ENCODE measurements at regions not wholly inside any gene's neighbourhood (a gene's known extent, or its start where the extent isn't known, plus 50 kb on each side); places are given as distances from the start of the nearest gene placed in this dataset.

DNA sequence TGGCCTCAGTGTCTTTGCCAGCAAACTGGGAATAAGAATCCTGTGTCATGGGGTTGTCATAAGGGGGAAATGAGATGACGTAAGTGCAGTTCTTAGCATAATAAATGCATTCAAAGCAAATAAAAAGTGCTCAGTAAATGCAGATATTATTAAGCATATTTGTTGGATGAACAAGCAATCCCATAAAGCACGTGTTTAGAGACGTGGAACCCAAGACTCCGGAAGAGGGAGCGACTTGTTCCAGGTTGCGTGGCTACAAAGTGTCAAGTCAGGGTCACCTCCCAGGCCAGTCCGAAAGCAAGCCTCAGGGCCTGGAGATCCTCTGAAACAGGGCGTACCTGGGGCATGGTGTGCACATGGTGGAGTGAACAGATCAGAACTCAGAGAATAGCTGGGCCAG, 58.0 kb upstream of the LAPTM5 start:
- TF ChIP-seq, protein P1, sequence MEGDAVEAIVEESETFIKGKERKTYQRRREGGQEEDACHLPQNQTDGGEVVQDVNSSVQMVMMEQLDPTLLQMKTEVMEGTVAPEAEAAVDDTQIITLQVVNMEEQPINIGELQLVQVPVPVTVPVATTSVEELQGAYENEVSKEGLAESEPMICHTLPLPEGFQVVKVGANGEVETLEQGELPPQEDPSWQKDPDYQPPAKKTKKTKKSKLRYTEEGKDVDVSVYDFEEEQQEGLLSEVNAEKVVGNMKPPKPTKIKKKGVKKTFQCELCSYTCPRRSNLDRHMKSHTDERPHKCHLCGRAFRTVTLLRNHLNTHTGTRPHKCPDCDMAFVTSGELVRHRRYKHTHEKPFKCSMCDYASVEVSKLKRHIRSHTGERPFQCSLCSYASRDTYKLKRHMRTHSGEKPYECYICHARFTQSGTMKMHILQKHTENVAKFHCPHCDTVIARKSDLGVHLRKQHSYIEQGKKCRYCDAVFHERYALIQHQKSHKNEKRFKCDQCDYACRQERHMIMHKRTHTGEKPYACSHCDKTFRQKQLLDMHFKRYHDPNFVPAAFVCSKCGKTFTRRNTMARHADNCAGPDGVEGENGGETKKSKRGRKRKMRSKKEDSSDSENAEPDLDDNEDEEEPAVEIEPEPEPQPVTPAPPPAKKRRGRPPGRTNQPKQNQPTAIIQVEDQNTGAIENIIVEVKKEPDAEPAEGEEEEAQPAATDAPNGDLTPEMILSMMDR (IDR thresholded peaks at IDR 0.05; ENCODE audit: low read depth, low read length) = no peak
- DNase-seq (ENCODE audit: low read depth in 1 of 2, low spot score in 1 of 2) = no peak
- Histone ChIP-seq H3K4me3 (no peak overlapping the region), H3K36me3 (no peaks in the 10 kb centered on the region), H3K4me1 (ENCODE audit: low read depth) (peaks cover 16% of the 10 kb centered on the region), H3K27me3 (peaks cover 5% of the 10 kb centered on the region), H3K27ac (no peak overlapping the region), H3K9me3 (ENCODE audit: low read depth) (no peaks in the 10 kb centered on the region)

DNA sequence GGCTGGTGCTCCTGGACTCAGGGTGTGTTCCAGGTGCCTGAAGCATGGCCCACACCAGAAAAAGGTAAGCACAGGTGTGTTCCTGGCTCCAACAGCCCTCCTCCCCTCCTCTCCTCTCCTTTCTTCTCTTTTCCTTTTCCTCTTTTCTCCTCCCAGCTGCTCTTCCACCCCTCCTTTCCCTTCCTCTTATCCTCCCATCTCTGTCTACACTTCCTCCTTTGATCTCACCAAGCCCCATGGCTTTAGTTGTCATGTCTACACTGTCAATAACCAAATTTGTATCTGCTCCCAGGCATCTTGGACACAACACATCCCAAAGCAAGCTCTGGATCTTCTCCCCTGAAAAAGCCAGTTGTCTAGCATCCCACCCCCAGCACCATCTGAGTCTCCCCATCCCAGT, 56.7 kb upstream of the LAPTM5 start:
- DNase-seq (ENCODE audit: low read depth in 1 of 2, low spot score in 1 of 2) = no peak
- H3K4me1 ChIP-seq (ENCODE audit: low read depth) = peaks cover 27% of the 10 kb centered on the region
- H3K4me3 ChIP-seq = no peak overlapping the region
- no peaks in the 10 kb centered on the region for H3K9me3 ChIP-seq (ENCODE audit: low read depth)
- H3K27me3 ChIP-seq = peaks cover 5% of the 10 kb centered on the region
- TF ChIP-seq, protein P1 (IDR thresholded peaks at IDR 0.05; ENCODE audit: low read depth, low read length) = no peak
- no peak overlapping the region for H3K27ac ChIP-seq
- no peaks in the 10 kb centered on the region for H3K36me3 ChIP-seq

DNA sequence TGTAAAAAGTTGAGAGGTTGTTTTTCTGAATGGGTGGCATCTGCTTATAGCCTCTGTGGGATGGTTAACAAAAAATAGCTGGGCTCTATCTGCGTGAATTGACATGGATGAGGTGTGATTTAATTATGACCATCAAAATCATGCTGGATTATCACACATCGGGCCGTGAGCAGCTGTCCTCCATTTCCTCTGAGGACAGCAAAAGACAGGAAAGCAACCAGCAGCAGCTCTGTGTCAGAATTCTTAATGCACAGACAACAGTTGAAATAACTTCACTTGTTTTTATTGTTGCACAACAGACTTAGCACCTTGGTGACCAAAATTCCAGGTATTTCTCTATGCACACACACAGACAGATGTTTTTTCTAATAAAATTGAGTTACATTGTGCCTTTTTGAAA, 54.5 kb upstream of the LAPTM5 start:
- H3K4me1 ChIP-seq (ENCODE audit: low read depth) = peaks cover 32% of the 10 kb centered on the region

DNA sequence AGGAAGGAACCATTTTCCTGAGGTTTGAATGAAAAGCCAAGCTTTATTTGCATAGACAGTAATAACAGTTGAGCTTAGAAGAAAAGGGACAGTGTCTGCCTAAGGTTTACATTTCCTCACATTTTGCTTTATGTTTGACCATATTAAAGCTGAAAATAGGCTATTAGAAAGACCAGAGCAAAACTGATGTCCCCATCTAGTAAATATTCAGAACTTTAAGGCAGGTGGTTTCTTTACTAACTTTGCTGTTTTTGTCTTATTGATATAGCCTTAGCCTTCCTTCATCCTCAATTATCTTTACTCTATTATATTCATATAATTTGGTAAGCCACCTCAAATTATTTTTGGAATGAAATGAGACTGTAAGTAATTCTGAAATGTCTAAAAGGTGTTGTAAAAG, 53.6 kb upstream of the LAPTM5 start:
- DNase-seq (ENCODE audit: low read depth in 1 of 2, low spot score in 1 of 2) = no peak
- TF ChIP-seq, protein P1 (IDR thresholded peaks at IDR 0.05; ENCODE audit: low read depth, low read length) = no peak
- Histone ChIP-seq H3K4me1 (ENCODE audit: low read depth) (peaks cover 23% of the 10 kb centered on the region), H3K36me3 (no peaks in the 10 kb centered on the region), H3K27ac (no peak overlapping the region), H3K4me3 (no peak overlapping the region), H3K9me3 (ENCODE audit: low read depth) (no peaks in the 10 kb centered on the region), H3K27me3 (peaks cover 5% of the 10 kb centered on the region)

More for the DNA sequence above, 54.5 kb upstream of the LAPTM5 start:
- TF ChIP-seq, protein P1 (IDR thresholded peaks at IDR 0.05; ENCODE audit: low read depth, low read length) = no peak
- Histone ChIP-seq H3K36me3 (no peaks in the 10 kb centered on the region), H3K9me3 (ENCODE audit: low read depth) (no peaks in the 10 kb centered on the region), H3K4me3 (no peak overlapping the region), H3K27me3 (peaks cover 5% of the 10 kb centered on the region), H3K27ac (no peak overlapping the region)
- DNase-seq (ENCODE audit: low read depth in 1 of 2, low spot score in 1 of 2) = no peak

DNA sequence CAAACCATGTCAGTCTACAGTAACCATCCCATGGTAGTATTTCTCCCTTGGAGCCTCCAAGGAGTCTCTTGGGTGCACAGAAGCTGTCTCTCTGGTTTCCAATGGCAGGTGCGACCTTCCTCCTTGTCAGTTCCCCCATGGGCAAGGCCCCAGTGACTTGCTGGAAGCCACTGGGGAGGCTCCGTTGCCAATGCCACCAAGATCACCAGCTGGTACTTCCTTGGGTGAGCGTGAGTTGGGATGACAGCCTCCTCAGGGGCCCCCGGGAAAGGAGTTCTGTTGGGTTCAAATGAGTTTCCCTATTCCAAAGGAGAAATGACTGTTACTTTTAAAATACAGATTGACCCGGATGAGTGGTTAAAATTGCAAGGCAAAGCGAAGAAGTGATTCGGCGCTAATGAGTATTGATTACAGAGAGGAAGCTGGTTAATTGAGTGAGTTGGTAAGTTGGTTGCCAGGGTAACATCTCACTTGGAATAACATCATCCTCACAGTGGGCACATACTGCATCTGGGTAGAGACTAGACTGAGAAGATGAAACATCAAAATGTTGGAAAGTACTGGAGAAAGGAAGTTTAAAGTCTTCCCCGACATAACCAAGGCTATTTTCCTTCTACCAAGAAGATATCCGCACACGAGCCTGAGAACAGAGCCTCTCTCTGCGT, 53.0 kb upstream of the LAPTM5 start:
- peaks cover 5% of the 10 kb centered on the region for H3K27me3 ChIP-seq
- no peak overlapping the region for H3K4me3 ChIP-seq
- peaks cover 23% of the 10 kb centered on the region for H3K4me1 ChIP-seq (ENCODE audit: low read depth)
- TF ChIP-seq, protein P1 (IDR thresholded peaks at IDR 0.05; ENCODE audit: low read depth, low read length) = no peak
- DNase-seq (ENCODE audit: low read depth in 1 of 2, low spot score in 1 of 2) = no peak
- no peaks in the 10 kb centered on the region for H3K9me3 ChIP-seq (ENCODE audit: low read depth)
- H3K27ac ChIP-seq = no peak overlapping the region
- H3K36me3 ChIP-seq = no peaks in the 10 kb centered on the region

All from cardiac muscle cell (in vitro differentiated cells and primary cell).